NCI-H526 treated with DMSO at 0.1 percent for 48 hours (cell line): ENCODE measurements at regions not wholly inside any gene's neighbourhood (a gene's known extent, or its start where the extent isn't known, plus 50 kb on each side); places are given as distances from the start of the nearest gene placed in this dataset.
"Not testable (repeated sequence)": the region's sequence is repeated elsewhere in the genome, so short reads cannot be mapped to it uniquely, and the experiment has no call there.

Experiments
- DNase-seq: peaks from one replicate; lab custom pipeline; 2025; lab: John Stamatoyannopoulos, UW

DNA sequence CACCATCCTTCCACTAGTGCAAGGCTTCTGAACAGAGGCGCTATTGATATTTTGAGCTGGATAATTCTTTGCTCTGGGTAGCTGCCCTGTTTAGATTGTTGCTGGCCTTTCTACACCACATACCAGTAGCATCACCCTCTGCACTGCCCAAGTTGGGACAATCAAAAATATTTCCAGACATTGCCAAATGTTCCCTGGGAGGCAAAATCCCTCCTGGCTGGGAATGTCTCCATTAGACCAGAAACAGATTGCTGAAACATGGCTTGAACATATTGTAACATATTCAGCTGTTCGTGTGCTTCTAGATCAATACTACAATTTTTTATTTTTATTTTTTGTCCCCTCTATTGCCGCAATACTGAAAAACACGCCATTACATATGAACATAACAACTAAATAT is 174.6 kb downstream of the ABCA8 start:
- DNase-seq = no peak

DNA sequence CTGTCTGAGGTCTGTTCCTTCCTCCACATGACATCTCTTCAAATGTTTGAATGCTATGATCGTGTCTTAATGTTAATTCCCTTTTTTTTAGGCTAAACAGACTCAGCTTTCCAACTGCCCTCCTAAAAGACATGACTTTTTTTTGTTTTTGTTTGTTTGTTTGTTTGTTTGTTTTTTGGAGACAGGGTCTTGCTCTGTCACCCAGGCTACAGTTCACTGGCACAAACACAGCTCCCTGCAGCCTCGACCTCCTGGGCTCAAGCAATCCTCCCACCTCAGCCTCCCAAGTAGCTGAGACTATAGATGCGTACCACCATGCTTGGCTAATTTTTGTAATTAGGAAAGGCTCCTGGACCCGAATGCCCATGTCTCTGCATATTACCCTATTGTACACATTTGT is 176.5 kb downstream of the ABCA8 start:
- DNase-seq = no peak

DNA sequence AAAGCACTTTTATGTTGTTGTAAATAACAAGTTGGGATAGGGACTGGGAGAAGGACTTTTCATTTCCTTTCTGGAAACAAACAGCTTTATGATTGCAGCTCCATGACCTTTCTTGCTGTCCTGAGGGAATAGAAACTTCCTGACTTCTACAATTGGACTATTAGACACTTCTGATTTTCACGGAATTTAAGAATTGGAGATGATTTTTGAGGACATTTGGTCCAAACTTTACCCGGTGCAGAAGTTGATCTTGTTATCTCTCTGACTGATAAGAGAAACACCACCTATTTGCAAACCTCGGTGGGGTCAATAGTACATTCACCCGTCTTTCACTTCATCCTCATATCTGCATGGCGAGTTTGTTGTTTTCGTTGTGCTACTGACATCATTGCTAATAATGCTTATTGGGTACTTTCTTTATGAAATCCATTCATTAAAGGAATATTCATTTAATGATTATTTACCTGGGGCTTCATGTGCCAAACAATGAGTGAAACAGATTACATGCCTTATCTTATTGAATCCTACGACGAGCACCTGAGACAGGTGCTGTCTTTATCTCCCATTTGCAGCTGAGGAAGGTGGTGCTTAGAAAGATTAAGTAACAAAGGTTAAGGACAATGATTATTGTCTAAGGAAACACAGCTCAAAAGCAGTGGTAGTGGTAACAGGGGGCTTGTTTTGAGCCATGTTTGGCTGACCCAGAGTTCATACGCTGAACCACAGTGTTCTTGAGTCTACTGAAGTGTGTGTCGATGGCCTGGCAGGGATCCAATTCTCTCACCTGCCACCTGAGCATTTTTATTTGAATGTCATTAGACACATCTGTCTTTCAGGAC is 176.9 kb upstream of the FAM20A start:
- DNase-seq = no peak

DNA sequence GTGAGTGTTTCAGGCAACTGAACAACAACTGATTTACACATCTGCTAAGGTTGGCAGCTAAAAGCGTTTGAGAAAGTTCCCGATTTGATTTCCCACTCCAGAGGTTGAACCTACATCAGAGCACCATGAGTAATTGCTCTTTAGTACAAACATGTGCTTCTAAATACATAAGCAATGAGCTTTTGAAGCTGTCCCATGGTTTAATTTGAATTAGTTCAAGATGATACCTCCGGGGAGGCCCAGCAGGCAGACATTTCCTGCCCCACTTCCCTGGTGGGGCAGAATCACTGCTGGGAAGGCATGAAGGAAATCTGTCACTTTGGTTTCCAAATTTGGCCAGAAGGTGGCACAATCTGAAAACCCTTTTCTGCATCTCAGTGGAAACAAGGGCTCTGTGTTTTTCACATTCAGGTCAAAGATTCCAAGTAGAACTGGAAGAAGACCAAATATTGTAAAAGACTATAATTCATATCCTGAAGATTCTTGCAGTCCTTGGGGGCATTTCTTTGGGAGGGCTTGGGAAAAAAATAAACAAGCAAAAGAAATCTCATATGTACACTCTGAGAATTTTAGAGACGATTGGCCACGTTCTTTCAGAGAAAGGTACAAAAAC is 176.2 kb upstream of the FAM20A start:
- no peak for DNase-seq

DNA sequence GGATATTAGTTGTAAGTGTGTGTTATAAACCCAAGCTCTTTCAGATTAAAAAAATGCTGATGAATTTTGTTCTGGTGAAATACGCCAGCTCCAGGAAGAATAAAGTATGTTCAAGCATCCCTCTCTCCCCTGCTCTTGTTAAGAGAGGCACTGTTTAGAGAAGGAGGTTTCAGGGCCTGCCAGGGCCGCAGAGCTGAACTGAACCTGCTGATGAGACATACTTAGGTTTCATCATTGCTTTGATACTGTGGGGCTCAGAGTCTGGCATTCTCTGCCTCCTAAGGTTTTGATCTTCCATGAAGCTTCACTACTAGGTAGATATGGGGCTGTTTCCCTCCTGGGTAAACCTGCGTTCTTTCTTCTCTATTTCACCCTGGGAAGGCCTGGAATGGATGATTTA is 175.3 kb upstream of the FAM20A start:
- DNase-seq = no peak

DNA sequence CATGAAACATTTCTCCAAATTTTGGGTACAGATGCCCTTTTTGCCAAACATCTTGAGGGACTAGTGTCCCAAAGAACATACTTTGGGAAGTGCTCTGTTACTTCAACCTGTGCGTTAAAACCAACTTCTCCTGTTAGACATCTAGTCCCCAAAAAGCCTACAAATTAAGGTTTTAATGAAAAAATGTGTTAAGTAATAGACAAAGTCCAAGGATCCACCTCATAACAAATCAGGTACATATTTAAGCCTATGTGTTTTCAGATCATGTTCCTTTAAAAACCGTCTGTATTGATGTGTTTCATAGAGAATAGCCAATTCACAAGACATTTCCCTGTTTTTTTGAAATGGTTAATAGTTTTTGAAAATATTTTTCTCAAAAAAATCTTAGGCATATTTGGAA is 174.8 kb upstream of the FAM20A start:
- no peak for DNase-seq

DNA sequence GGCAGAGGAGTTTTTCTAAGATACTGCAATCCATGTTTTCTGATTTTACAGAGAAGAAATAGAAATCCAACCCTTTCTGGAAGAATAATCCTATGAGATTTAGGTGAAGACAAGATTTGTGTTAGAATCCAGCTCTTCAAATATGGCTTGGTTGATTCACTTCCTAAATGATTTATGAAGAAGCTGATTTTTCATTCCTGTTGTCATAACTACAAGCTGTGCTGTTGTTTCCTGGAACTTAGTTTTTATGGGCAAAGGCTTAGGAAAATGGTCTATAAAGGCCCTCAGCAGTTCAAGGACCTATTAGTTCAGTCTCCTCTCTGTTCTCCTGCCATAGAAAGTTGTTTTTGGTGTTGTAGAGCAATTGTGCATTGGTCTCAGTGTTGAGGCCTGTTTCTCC is 174.2 kb upstream of the FAM20A start:
- DNase-seq = no peak

DNA sequence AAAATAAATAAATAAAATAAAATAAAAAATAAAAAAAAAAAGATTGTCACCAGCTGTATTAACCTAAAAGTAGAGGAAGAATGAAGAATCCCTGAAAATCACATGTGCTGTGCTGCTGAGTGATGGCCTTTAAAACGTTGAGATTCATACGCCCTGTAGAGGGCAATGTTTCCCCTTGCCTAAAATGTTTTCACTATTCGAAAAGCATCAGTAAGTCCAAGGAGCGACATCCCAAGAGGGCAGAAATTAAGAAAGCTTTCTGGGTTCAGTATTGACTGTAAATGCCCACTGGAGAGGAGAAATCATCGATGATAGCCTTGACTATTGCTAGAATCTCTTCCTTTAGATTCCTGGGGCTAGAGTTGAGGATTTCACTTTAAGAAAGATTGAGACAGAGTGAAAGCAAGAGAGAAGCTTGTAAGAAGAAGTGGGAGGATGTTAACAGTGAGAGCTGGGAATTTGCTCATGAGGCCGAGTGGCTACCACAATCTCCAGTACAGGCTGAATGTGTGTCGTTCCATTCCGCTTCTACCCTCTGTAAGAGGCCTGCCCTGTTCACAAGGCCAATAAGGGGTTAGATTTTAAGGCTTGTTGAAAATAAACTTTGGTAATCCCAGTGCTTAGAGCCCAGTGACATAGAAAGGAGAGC is 170.8 kb upstream of the FAM20A start:
- peak; percentile 13 for DNase-seq

DNA sequence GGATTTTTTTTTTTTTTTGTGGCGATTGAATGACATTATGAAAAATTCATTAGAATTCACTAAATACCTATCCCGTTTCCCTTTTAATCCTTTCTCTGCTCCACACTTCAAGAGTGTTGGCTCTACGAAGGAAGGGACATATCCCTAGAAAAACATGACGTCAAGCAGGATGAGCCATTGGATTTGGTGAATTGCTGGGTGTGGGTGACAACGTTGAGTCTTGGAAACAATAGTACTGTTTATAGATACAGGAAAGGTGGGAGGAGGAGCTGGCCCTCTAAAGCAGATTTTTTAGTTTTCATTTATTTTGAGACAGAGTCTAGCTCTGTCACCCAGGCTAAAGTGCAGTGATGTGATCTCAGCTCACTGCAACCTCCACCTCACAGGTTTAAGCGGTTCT is 167.6 kb upstream of the FAM20A start:
- DNase-seq = no peak

DNA sequence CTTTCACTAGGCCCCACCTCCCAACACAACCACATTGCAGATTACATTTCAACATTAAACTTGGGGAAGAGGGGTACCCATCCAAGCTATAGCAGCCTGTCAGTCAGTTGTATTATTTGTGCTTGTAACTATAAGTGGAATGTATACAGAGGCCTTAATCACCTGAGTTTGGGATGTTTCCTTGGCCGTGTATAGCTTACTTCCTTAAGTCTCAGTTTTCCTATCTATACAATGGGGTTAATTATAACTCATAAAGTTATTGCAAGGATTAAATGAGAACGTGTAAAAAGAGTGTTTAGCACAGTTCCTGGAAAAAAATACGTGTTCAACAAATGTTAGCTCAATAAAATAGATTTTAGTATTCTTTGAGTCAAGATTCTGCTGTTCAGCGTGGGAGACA is 165.5 kb upstream of the FAM20A start:
- DNase-seq = no peak

DNA sequence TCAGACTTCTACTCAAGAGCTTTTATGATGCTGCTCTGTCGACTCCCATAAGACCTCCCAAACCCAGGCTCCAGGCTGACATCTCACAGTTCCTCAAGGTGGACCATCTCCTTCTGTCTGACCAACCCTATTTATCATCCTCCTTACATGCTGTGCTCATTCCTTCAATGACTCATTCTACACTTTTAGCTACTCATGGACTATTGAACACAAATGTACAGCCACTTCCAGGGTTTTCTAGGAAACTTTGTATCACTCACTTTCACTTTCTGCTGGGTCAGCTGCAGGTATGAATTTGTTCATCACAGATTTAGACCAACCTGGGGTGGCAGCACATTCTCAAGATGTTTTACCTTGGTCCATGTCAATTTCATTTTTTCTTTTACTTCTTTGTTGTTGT is 162.4 kb upstream of the FAM20A start:
- DNase-seq = no peak

DNA sequence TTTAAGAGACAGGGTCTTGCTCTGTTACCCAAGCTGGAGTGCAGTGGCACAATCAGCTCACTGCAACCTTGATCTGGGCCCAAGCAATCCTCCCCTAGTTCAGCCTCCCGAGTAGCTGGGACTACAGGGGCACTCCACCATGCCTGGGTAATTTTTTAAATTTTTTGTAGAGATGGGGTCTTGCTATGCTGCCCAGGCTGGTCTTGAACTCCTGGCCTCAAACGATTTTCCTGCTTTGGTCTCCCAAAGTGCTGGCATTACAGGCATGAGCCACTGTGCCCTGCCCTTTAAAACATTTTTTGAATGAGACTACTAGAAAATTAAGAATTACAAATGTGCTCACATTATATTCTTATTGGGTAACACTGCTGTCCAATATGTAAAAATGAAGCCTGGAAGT is 161.7 kb upstream of the FAM20A start:
- DNase-seq = no peak

DNA sequence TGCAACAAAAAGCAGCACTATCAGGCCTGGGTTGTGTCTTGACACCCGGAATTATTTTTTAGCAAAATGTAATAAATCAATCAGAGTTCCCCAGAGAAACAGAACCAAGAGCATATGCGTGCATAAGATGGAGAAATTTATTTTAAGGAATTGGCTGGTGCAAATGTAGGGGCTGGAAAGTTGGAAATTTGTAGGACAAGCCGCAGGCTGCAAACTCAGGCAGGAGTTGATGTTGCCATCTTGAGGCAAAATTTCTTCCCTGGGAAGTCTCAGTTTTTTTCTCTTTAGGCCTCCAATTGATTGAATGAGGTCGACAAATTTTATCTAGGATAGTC is 158.9 kb upstream of the FAM20A start:
- DNase-seq = no peak

DNA sequence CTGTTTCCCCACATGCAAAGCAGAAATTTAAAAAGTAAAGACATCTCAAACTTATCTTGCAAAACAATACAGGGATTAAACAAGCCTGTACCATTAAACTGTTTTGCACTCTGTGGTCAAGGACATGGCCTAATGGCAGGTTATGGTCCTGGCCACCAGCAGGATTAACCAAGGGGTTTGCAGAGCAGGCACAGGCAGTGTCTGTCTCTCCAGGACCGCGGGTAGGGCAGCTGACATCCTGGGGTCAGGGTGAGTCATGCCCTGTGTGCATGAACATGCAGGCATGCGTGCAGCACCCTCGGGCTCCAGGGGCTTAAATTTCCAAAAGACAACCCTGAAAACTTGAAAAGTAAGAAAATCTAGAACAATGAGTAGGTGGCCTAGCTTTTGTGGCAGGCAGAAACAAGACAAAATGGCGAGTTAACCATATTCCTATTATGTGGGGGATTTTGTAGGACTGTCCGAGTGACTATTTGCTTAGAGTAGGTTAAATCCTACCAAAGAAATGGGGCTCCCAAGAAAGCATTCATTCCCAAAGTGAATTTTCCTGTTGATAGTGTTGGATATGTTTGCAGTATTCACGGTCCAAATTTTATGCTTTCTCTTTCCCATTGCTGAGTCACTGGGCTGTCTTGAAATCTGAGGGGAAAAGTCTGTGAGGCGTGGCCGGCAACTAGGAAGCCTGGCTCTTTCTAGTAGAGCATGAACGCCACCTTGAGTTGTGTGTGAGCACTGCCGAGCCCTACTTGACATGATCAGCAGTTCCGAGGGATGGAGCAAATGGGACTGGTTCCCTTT is 158.4 kb upstream of the FAM20A start:
- DNase-seq = peak; percentile 64

DNA sequence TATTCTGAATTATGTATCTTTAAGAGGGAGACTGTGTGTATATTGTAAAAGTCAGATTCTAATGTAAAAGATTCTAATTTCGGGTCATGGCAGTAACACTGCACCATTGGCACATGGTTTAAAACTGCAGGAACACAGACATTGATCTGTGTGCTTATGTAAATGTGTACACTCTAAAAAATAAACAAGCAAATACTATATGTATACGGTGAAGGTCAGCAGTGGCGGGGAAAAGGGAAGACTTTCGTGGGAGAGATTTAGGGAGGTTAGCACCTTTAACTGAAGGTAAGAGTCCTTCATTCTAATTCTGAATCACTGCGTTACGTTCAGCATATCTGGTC is 157.8 kb upstream of the FAM20A start:
- DNase-seq = no peak

DNA sequence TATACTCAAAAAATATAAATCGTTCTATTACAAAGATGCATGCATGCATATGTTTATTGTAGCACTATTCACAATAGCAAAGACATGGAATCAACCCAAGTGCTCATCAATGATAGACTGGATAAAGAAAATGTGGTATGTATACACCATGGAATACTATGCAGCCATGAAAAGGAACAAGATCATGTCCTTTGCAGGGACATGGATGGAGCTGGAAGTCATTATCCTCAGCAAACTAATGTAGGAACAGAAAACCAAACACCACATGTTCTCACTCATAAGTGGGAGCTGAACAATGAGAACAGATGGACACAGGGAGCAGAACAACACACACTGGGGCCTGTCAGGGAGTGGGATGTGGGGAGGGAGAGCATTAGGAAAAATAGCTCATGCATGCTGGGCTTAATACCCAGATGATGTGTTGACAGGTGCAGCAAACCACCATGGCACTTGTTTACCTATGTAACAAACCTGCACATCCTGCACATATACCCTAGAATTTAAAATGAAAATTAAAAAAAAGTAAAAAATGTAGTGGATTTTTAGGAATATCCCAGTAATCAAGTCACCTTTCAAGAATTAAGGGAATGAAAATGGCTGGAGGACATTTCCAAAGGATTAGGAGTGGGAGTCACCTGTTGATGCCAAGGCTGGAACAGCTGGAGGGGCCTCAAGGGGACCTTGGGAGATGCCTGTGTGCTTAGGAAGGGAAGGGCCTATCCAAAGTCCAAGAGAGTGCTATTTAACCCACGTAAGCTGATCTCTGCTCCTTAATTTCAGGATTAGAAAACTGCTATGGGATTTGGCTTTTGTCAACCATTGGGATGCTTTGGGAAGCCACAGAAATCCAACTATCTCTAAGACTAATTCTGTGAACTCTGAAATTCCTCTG is 156.9 kb upstream of the FAM20A start:
- not testable (repeated sequence) for DNase-seq

DNA sequence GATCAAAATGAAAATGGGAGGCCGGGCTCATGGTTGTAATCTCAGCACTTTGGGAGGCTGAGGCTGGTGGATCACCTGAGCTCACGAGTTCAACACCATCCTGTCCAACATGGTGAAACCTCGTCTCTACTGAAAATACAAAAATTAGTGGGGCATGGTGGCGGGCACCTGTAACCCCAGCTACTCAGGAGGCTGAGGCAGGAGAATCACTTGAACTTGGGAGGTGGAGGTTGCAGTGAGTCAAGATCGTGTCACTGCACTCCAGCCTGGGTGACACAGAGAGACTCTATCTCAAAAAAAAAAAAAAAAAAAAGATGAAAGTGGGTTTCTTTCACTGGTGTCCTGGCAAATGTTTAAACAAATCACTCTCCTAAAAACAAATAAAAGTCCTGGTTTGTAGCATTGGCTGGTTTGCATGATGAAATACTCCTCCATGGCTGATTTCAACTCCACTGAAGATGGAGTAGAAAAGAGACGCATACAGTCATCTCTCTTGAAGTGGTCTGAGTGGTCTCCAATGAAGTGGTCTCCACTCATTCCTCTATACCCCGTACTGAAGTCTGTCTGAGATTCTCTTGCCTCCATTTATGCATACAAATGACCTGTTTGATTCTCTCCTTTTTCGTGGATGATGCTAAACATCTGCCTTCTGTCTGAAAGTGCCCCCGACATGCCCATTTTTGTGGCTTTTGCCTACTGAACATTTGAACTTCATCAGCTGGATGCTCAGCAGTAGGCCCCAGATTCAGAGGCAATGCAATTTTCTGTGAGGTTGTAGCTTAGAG is 153.0 kb upstream of the FAM20A start:
- DNase-seq = no peak

DNA sequence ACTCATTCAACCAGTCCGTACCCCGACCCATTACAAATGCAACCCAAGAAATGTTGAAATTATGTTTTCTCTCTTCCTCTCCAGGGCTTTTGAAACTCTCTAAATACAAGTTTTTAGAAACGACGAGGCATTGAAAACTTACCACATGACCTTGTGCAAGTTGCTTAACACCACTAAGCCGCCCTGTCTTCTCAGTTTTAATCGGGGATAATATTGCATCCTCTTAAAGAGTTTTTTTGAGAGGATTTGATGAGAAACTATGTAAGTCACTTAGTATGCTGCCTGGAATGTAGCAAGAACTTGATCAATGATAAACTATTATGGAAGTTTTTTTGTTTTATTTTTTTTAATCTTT is 149.0 kb upstream of the FAM20A start:
- no peak for DNase-seq

DNA sequence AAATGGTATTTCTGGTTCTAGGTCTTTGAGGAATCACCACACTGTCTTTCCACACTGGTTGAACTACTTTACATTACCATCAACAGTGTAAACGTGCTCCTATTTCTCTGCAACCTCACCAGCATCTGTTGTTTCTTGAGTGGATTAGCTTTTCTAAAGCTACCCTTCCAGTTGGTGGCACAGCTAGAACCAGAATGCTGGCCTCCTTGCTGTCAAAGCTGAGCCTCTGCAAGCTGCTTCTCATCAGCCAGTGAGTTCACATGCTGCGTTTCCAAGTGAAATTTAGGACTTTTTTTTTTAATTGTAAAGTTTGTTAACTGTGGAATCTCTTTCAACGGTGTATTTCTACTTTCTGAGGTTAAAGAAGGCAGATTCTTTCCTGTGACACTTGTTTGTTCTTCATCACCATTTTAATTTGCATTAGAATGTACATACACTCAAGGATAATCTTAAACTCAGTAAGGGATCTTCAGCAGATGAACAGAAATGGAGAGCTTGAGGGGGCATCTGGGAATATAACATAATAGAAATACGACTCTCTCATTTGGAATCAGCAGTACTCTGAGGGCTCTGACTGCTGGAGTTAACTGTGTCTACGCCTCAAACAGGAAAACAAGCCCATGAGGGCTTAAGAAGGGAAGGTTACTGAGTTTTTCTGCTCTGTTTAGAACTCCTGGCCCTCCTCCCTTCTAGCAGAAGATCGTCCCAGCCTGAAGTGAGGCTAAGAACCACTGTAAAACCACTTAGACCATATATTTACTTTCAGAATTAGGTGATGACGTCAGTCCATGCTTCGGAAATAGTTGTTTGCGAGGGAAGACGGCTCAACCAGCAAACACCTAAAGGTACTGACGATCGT is 148.4 kb upstream of the FAM20A start:
- DNase-seq = no peak

DNA sequence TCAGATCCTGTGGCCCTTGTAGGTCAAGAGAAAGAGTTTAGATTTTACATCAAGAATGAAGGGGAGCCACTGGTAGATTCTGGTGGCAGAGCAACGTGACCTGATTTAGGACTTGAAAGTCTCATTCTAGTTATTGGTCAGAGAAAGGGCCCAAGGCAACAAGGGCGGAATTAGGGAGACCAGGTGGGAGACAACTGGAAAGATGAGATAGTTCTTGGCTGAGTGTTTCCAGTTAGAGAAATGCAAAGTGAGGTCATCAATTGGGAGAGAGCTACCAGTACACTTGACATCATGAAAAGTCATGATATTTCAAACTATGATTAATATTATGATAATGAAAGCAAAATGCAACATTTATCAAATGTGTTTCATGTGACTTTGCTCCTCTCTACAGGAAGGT is 147.2 kb upstream of the FAM20A start:
- DNase-seq = no peak
